ENCODE measurements at regions not wholly inside any gene's neighbourhood (a gene's known extent, or its start where the extent isn't known, plus 50 kb on each side); places are given as distances from the start of the nearest gene placed in this dataset.

DNA sequence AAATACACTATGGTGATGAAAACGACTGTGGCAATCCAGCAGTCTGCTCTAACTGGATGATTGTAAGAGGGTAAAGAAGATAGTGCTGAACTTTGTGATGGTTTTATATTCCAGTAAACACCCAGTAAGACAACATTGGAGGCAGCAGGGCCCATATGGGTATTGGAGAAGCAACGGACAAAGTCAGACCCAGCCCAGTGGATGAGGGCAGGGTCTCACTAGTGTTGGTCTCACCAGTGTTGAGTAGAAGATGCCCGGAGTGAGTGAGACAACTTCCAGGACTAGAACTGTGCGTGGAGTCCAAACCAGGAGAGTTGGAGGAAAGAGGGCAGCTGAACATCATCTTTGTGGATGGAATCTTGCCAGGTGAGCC is 71.9 kb upstream of the CELF4 start:
- H3K36me3 ChIP-seq, result no peaks in the 10 kb centered on the region
- no peak overlapping the region for H3K27ac ChIP-seq
- H3K27me3 ChIP-seq (replicated peaks; ENCODE audit: insufficient read depth), result no peaks in the 10 kb centered on the region
- no peak overlapping the region for H3K4me3 ChIP-seq
- H3K4me1 ChIP-seq (ENCODE audit: control insufficient read depth in 1 of 2, low read depth in 2 of 2), result no peaks in the 10 kb centered on the region
- no peak for DNase-seq (ENCODE audit: low spot score)
- no peak for ATAC-seq (ENCODE audit: insufficient number of reproducible peaks, low FRiP score, low read depth)
- TF ChIP-seq, protein P1, sequence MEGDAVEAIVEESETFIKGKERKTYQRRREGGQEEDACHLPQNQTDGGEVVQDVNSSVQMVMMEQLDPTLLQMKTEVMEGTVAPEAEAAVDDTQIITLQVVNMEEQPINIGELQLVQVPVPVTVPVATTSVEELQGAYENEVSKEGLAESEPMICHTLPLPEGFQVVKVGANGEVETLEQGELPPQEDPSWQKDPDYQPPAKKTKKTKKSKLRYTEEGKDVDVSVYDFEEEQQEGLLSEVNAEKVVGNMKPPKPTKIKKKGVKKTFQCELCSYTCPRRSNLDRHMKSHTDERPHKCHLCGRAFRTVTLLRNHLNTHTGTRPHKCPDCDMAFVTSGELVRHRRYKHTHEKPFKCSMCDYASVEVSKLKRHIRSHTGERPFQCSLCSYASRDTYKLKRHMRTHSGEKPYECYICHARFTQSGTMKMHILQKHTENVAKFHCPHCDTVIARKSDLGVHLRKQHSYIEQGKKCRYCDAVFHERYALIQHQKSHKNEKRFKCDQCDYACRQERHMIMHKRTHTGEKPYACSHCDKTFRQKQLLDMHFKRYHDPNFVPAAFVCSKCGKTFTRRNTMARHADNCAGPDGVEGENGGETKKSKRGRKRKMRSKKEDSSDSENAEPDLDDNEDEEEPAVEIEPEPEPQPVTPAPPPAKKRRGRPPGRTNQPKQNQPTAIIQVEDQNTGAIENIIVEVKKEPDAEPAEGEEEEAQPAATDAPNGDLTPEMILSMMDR (IDR thresholded peaks at IDR 0.05), result no peak
- no peaks in the 10 kb centered on the region for H3K9me3 ChIP-seq

DNA sequence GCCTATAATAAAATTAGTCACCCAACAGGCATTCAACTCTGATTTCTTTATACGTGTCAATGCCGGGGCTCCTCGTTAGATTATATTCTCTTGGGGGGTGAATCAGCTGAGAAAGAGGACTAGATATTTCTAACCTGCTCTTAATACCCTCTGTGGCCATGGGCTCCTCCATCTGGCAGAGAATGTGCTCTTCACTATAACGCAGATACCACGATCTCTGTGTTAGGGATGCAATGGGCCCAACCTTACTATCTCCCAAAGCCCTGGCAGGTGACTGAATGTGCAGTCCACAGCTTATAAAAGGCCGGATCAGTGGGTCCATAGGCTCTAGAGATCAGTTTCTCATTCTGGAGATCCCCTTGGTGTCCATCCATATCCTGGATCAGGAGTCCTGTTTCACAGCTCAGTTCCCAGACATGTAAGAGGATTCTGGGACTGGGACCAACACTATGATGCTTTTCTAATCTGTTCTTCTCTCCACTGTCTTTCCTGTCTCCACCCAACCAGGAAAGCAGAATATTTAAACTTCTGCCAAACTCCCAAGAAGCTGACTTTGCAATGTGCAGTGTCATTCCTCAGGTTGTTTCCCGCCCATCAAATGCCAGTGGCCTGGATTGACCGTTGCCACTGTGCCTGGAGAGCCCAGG is 71.4 kb upstream of the CELF4 start:
- TF ChIP-seq, protein P1 (IDR thresholded peaks at IDR 0.05), result no peak
- H3K4me1 ChIP-seq (ENCODE audit: control insufficient read depth in 1 of 2, low read depth in 2 of 2), result no peaks in the 10 kb centered on the region
- H3K36me3 ChIP-seq, result no peaks in the 10 kb centered on the region
- H3K9me3 ChIP-seq, result no peaks in the 10 kb centered on the region
- no peaks in the 10 kb centered on the region for H3K27me3 ChIP-seq (replicated peaks; ENCODE audit: insufficient read depth)
- no peak overlapping the region for H3K4me3 ChIP-seq
- H3K27ac ChIP-seq, result no peak overlapping the region
- DNase-seq (ENCODE audit: low spot score) (no peak), ATAC-seq (ENCODE audit: insufficient number of reproducible peaks, low FRiP score, low read depth) (no peak)

DNA sequence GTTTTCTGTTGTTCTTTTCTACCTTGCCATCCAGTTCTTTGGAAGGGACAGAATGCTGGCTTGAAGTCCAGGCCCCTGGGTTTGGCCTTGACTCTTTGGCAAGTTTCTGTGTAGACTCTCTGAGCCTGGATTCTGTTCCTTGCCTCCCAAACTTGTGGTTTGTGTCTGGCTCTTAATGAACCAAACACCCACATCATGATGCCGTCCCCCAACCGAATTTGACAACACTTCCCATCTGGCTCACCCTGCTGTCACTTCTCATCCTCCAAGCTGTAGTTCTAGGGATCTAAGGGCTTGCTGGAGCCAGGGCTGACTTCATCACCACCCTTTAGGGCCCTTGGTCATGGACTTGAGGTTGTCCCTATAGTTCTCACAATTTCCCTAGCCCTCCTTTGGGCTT is 68.9 kb upstream of the CELF4 start:
- Histone ChIP-seq H3K4me1 (ENCODE audit: control insufficient read depth in 1 of 2, low read depth in 2 of 2) (no peaks in the 10 kb centered on the region), H3K36me3 (no peaks in the 10 kb centered on the region), H3K27ac (no peak overlapping the region), H3K4me3 (no peak overlapping the region), H3K27me3 (replicated peaks; ENCODE audit: insufficient read depth) (no peaks in the 10 kb centered on the region), H3K9me3 (no peaks in the 10 kb centered on the region)
- TF ChIP-seq, protein P1 (IDR thresholded peaks at IDR 0.05), result no peak
- DNase-seq (ENCODE audit: low spot score) (no peak), ATAC-seq (ENCODE audit: insufficient number of reproducible peaks, low FRiP score, low read depth) (no peak)

DNA sequence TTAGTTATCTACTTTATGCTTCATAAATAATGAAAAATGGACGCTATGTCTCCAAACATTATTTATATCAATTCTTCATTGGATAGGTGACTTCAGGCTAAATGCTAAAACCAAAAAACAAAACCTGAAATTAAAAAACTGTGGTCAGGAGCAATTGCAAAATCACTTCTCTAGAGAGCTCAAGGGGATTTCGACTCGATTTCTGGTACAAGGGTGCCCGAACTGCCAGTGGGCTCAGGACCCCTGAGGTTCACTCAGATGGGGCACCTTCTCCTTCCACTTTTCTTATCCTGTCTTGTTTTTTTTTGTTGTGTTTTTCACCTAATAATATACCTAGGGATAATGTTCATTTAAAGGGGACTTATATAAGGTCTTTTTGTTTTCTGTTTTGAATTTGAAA is 65.8 kb upstream of the CELF4 start:
- Histone ChIP-seq H3K27ac (no peak overlapping the region), H3K27me3 (replicated peaks; ENCODE audit: insufficient read depth) (no peaks in the 10 kb centered on the region), H3K9me3 (no peaks in the 10 kb centered on the region), H3K36me3 (no peaks in the 10 kb centered on the region), H3K4me3 (no peak overlapping the region), H3K4me1 (ENCODE audit: control insufficient read depth in 1 of 2, low read depth in 2 of 2) (no peaks in the 10 kb centered on the region)
- TF ChIP-seq, protein P1 (IDR thresholded peaks at IDR 0.05), result no peak
- DNase-seq (ENCODE audit: low spot score), result no peak
- ATAC-seq (ENCODE audit: insufficient number of reproducible peaks, low FRiP score, low read depth), result no peak

DNA sequence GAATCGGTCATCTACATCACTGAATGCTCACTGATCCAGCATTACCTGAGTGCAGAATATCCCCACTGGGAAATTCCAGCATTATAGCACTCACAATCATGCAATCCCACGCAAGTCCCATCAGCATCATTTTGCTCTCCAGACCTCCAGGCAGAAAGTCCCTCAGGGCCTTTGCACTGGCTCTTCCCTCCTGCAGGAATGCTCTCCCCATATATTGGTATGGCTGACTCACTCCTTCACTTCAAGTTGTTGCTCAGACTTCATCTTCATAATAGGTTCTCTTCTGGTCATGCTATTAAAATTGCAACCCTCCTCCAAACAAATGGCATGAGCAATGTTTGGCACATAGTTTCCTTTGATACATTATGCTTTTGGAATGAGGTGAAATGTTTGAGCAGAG is 64.7 kb upstream of the CELF4 start:
- ATAC-seq (ENCODE audit: insufficient number of reproducible peaks, low FRiP score, low read depth), result no peak
- Histone ChIP-seq H3K27me3 (replicated peaks; ENCODE audit: insufficient read depth) (no peaks in the 10 kb centered on the region), H3K9me3 (no peaks in the 10 kb centered on the region), H3K27ac (no peak overlapping the region), H3K4me3 (no peak overlapping the region), H3K4me1 (ENCODE audit: control insufficient read depth in 1 of 2, low read depth in 2 of 2) (no peaks in the 10 kb centered on the region), H3K36me3 (no peaks in the 10 kb centered on the region)
- TF ChIP-seq, protein P1 (IDR thresholded peaks at IDR 0.05), result no peak
- no peak for DNase-seq (ENCODE audit: low spot score)
